CD8-positive, alpha-beta memory T cell (primary cell): ENCODE measurements at regions not wholly inside any gene's neighbourhood (a gene's known extent, or its start where the extent isn't known, plus 50 kb on each side); places are given as distances from the start of the nearest gene placed in this dataset.

ENCODE experiments used
- CTCF ChIA-PET: fragments of 350-600 bp; sonication (Branson Sonifier 250); formaldehyde crosslinking; loops from one replicate; lab custom pipeline; 2021; ENCODE audit warnings: antibody characterized with exemption; lab: Charles Lee
- POLR2A ChIA-PET: fragments of 350-600 bp; sonication (Branson Sonifier 250); formaldehyde crosslinking; loops from one replicate; lab custom pipeline; 2021; ENCODE audit warnings: antibody characterized with exemption; lab: Charles Lee
- DNase-seq, 5 donors: peaks; one replicate each; pipeline versions ENCODE4 v3.0.0 to v3.0.0-alpha.2; 2020 to 2022; ENCODE audit warnings: mixed read lengths in 1 of 5
- H3K27ac ChIP-seq: one replicate; pipeline ENCODE4 v1.7.0; 2013; ENCODE audit warnings: low read depth, mild to moderate bottlenecking, low read length, moderate library complexity
- H3K27me3 ChIP-seq: 2 replicates; pipeline ENCODE4 v1.7.0; 2013; ENCODE audit warnings: low read length, mild to moderate bottlenecking; ENCODE audit not compliant: insufficient read depth, poor library complexity, severe bottlenecking
- H3K36me3 ChIP-seq: 2 replicates; pipeline ENCODE4 v1.7.0; 2013; ENCODE audit warnings: mild to moderate bottlenecking, low read length, moderate library complexity; ENCODE audit not compliant: insufficient read depth
- H3K4me1 ChIP-seq: 2 replicates; pipeline ENCODE4 v1.7.0; 2013; ENCODE audit warnings: mild to moderate bottlenecking, low read length, moderate library complexity; ENCODE audit not compliant: insufficient read depth
- H3K4me3 ChIP-seq: 2 replicates; pipeline ENCODE4 v1.7.0; 2013; ENCODE audit warnings: mild to moderate bottlenecking, low read length
- H3K9me3 ChIP-seq: 2 replicates; pipeline ENCODE4 v1.7.0; 2013; ENCODE audit warnings: mild to moderate bottlenecking, low read length
- H3K27ac Mint-ChIP-seq, 8 donors: one replicate each; pipeline ENCODE4 v1.8.0; 2020 to 2021; ENCODE audit warnings: mixed read lengths in 8 of 8, mild to moderate bottlenecking in 6 of 8, inconsistent platforms in 3 of 8, moderate library complexity in 3 of 8
- H3K27me3 Mint-ChIP-seq, 2 donors: one replicate each; pipeline ENCODE4 v1.8.0; 2020 to 2021; ENCODE audit warnings: mixed read lengths in 2 of 2, mild to moderate bottlenecking in 1 of 2, moderate library complexity in 1 of 2
- H3K36me3 Mint-ChIP-seq, 3 donors: one replicate each; pipeline ENCODE4 v1.8.0; 2020 to 2021; ENCODE audit warnings: mixed read lengths in 3 of 3, inconsistent platforms in 1 of 3, mild to moderate bottlenecking in 1 of 3
- H3K4me1 Mint-ChIP-seq, 3 donors: one replicate each; pipeline ENCODE4 v1.8.0; 2020 to 2021; ENCODE audit warnings: mixed read lengths in 3 of 3, inconsistent platforms in 1 of 3, mild to moderate bottlenecking in 1 of 3
- H3K4me3 Mint-ChIP-seq, 7 donors: one replicate each; pipeline ENCODE4 v1.8.0; 2020 to 2021; ENCODE audit warnings: mixed read lengths in 7 of 7, mild to moderate bottlenecking in 6 of 7, moderate library complexity in 4 of 7, inconsistent platforms in 2 of 7
- H3K9me3 Mint-ChIP-seq, 5 donors: one replicate each; pipeline ENCODE4 v1.8.0; 2020 to 2022; ENCODE audit warnings: mixed read lengths in 5 of 5, mild to moderate bottlenecking in 3 of 5, moderate library complexity in 2 of 5, inconsistent platforms in 1 of 5

GRCh38 chr6:130526466-130526865, 160.6 kb downstream of the TMEM200A start:
- Histone ChIP-seq H3K36me3 (no peaks in the 10 kb centered on the region), H3K27ac (no peak overlapping the region), H3K4me1 (peaks cover 29% of the 10 kb centered on the region), H3K27me3 (no peaks in the 10 kb centered on the region), H3K4me3 (no peak overlapping the region), H3K9me3 (no peaks in the 10 kb centered on the region)
- Mint-ChIP-seq H3K4me1 (peaks cover 39 to 43% (median 42%) of the 10 kb centered on the region in 3 donors), H3K27me3 (no peaks in the 10 kb centered on the region), H3K9me3 (peaks cover 0 to 5% (median 0%) of the 10 kb centered on the region in 5 donors), H3K27ac (peak overlapping the region in 3 of 8 donors; percentile 35 to 64 (median 44)), H3K4me3 (peak overlapping the region in 1 of 7 donors; percentile 22), H3K36me3 (peaks cover 0 to 11% (median 1%) of the 10 kb centered on the region in 3 donors)
- CTCF ChIA-PET = interaction anchor here (1.1 kb wide), 1 partner anchor 49 kb away, joined by 3 read pairs; no protein-coding TSS in a partner anchor
- no peak for DNase-seq
- POLR2A ChIA-PET = no interaction called here

GRCh38 chr6:130527173-130527572, 161.4 kb downstream of the TMEM200A start:
- Mint-ChIP-seq H3K36me3 (peaks cover 0 to 13% (median 1%) of the 10 kb centered on the region in 3 donors), H3K4me1 (peaks cover 39 to 43% (median 42%) of the 10 kb centered on the region in 3 donors), H3K4me3 (no peak overlapping the region), H3K27ac (peak overlapping the region in 1 of 8 donors; percentile 15), H3K9me3 (peaks cover 0 to 5% (median 0%) of the 10 kb centered on the region in 5 donors), H3K27me3 (no peaks in the 10 kb centered on the region)
- no peak overlapping the region for H3K4me3 ChIP-seq
- no peaks in the 10 kb centered on the region for H3K36me3 ChIP-seq
- DNase-seq = no peak
- no peaks in the 10 kb centered on the region for H3K27me3 ChIP-seq
- H3K4me1 ChIP-seq = peaks cover 29% of the 10 kb centered on the region
- POLR2A ChIA-PET = no interaction called here
- H3K27ac ChIP-seq = no peak overlapping the region
- CTCF ChIA-PET = no interaction called here
- no peaks in the 10 kb centered on the region for H3K9me3 ChIP-seq

GRCh38 chr6:130529569-130530149, 163.8 kb downstream of the TMEM200A start:
- ChIA-PET CTCF (no interaction called here), POLR2A (no interaction called here)
- peaks cover 0 to 5% (median 0%) of the 10 kb centered on the region in 5 donors for H3K9me3 Mint-ChIP-seq
- H3K27me3 ChIP-seq = no peaks in the 10 kb centered on the region
- H3K9me3 ChIP-seq = no peaks in the 10 kb centered on the region
- no peak overlapping the region for H3K4me3 ChIP-seq
- no peak overlapping the region for H3K27ac ChIP-seq
- H3K27ac Mint-ChIP-seq = peak overlapping the region in 1 of 8 donors; percentile 17
- no peaks in the 10 kb centered on the region for H3K36me3 ChIP-seq
- H3K4me3 Mint-ChIP-seq = no peak overlapping the region
- H3K4me1 ChIP-seq = peaks cover 20% of the 10 kb centered on the region
- H3K36me3 Mint-ChIP-seq = peaks cover 0 to 13% (median 1%) of the 10 kb centered on the region in 3 donors
- peaks cover 25 to 34% (median 28%) of the 10 kb centered on the region in 3 donors for H3K4me1 Mint-ChIP-seq
- H3K27me3 Mint-ChIP-seq = no peaks in the 10 kb centered on the region
- DNase-seq = no peak

GRCh38 chr6:130534627-130535026, 168.8 kb downstream of the TMEM200A start:
- DNase-seq = no peak
- peaks cover 1 to 31% (median 8%) of the 10 kb centered on the region in 3 donors for H3K36me3 Mint-ChIP-seq
- ChIA-PET POLR2A (no interaction called here), CTCF (interaction anchor here (1.3 kb wide), 1 partner anchor 16 kb away, joined by 3 read pairs; no protein-coding TSS in a partner anchor)
- no peak overlapping the region for H3K4me3 Mint-ChIP-seq
- Histone ChIP-seq H3K4me1 (peaks cover 9% of the 10 kb centered on the region), H3K27me3 (no peaks in the 10 kb centered on the region), H3K9me3 (peaks cover 7% of the 10 kb centered on the region), H3K27ac (no peak overlapping the region), H3K4me3 (no peak overlapping the region), H3K36me3 (no peaks in the 10 kb centered on the region)
- peaks cover 10 to 22% (median 11%) of the 10 kb centered on the region in 3 donors for H3K4me1 Mint-ChIP-seq
- peaks cover 8 to 26% (median 20%) of the 10 kb centered on the region in 5 donors for H3K9me3 Mint-ChIP-seq
- H3K27me3 Mint-ChIP-seq = peaks cover 0 to 2% of the 10 kb centered on the region in 2 donors
- no peak overlapping the region for H3K27ac Mint-ChIP-seq

GRCh38 chr6:130535242-130535641, 169.4 kb downstream of the TMEM200A start:
- ChIA-PET POLR2A (no interaction called here), CTCF (no interaction called here)
- H3K4me3 Mint-ChIP-seq = no peak overlapping the region

GRCh38 chr6:130537447-130537846, 171.6 kb downstream of the TMEM200A start:
- H3K27me3 Mint-ChIP-seq = peaks cover 0 to 4% of the 10 kb centered on the region in 2 donors
- CTCF ChIA-PET = no interaction called here
- no peaks in the 10 kb centered on the region for H3K36me3 ChIP-seq
- H3K4me3 Mint-ChIP-seq = peak overlapping the region in 1 of 7 donors; percentile 11
- H3K4me3 ChIP-seq = no peak overlapping the region
- peaks cover 8 to 37% (median 23%) of the 10 kb centered on the region in 5 donors for H3K9me3 Mint-ChIP-seq
- peak overlapping the region in 2 of 8 donors; percentile 28 to 80 for H3K27ac Mint-ChIP-seq
- H3K4me1 Mint-ChIP-seq = peaks cover 8 to 22% (median 11%) of the 10 kb centered on the region in 3 donors
- POLR2A ChIA-PET = no interaction called here
- H3K36me3 Mint-ChIP-seq = peaks cover 1 to 41% (median 7%) of the 10 kb centered on the region in 3 donors
- H3K27me3 ChIP-seq = no peaks in the 10 kb centered on the region
- peaks cover 7% of the 10 kb centered on the region for H3K9me3 ChIP-seq
- H3K4me1 ChIP-seq = peaks cover 9% of the 10 kb centered on the region
- no peak overlapping the region for H3K27ac ChIP-seq
- no peak for DNase-seq

More at GRCh38 chr6:130535242-130535641, 169.4 kb downstream of the TMEM200A start:
- Histone ChIP-seq H3K36me3 (no peaks in the 10 kb centered on the region), H3K27me3 (no peaks in the 10 kb centered on the region), H3K4me3 (no peak overlapping the region), H3K9me3 (peaks cover 7% of the 10 kb centered on the region), H3K4me1 (peaks cover 9% of the 10 kb centered on the region), H3K27ac (no peak overlapping the region)
- peaks cover 10 to 22% (median 11%) of the 10 kb centered on the region in 3 donors for H3K4me1 Mint-ChIP-seq
- no peak overlapping the region for H3K27ac Mint-ChIP-seq
- no peak for DNase-seq
- peaks cover 0 to 2% of the 10 kb centered on the region in 2 donors for H3K27me3 Mint-ChIP-seq
- peaks cover 1 to 37% (median 8%) of the 10 kb centered on the region in 3 donors for H3K36me3 Mint-ChIP-seq
- H3K9me3 Mint-ChIP-seq = peaks cover 8 to 29% (median 26%) of the 10 kb centered on the region in 5 donors

- Histone ChIP-seq H3K4me1 (no peaks in the 10 kb centered on the region), H3K9me3 (no peaks in the 10 kb centered on the region), H3K4me3 (no peak overlapping the region), H3K36me3 (no peaks in the 10 kb centered on the region), H3K27me3 (no peaks in the 10 kb centered on the region), H3K27ac (no peak overlapping the region)
- ChIA-PET CTCF (no interaction called here), POLR2A (no interaction called here)
- Mint-ChIP-seq H3K9me3 (no peaks in the 10 kb centered on the region), H3K4me1 (peaks cover 0 to 10% (median 3%) of the 10 kb centered on the region in 3 donors), H3K27me3 (no peaks in the 10 kb centered on the region), H3K36me3 (no peaks in the 10 kb centered on the region), H3K27ac (no peak overlapping the region), H3K4me3 (no peak overlapping the region)
- DNase-seq = no peak
These were observed 181.9 kb downstream of the TMEM200A start for GRCh38 chr6:130547723-130548122.

GRCh38 chr6:130557481-130558112, 191.8 kb downstream of the TMEM200A start:
- Mint-ChIP-seq H3K27me3 (peaks cover 0 to 1% of the 10 kb centered on the region in 2 donors), H3K4me3 (no peak overlapping the region), H3K9me3 (peaks cover 0 to 5% (median 0%) of the 10 kb centered on the region in 5 donors), H3K36me3 (peaks cover 0 to 12% (median 6%) of the 10 kb centered on the region in 3 donors), H3K4me1 (peaks cover 14 to 21% (median 20%) of the 10 kb centered on the region in 3 donors), H3K27ac (no peak overlapping the region)
- peaks cover 14% of the 10 kb centered on the region for H3K4me1 ChIP-seq
- no peaks in the 10 kb centered on the region for H3K9me3 ChIP-seq
- no peaks in the 10 kb centered on the region for H3K36me3 ChIP-seq
- no peak overlapping the region for H3K27ac ChIP-seq
- no peak for DNase-seq
- no peak overlapping the region for H3K4me3 ChIP-seq
- ChIA-PET CTCF (no interaction called here), POLR2A (no interaction called here)
- H3K27me3 ChIP-seq = no peaks in the 10 kb centered on the region
